ENCODE measurements at regions not wholly inside any gene's neighbourhood (a gene's known extent, or its start where the extent isn't known, plus 50 kb on each side); places are given as distances from the start of the nearest gene placed in this dataset.

DNA sequence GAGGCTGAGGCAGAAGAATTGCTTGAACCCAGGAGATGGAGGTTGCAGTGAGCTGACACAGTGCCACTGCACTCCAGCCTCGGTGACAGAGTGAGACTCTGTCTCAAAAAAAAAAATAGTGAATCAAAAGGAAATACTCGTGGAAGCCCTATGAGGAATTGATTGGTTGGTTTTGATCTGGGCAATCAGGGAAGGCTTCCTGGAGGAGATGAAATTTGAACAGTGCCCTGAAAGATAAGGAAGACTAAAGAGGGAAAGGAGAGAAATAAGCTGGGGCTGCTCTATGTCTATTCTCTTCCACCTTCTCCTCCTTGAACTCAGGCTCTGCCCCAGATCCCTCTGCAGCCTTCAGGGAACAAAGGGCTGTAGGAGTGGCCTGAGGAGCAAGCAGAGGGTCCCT is 54.1 kb downstream of the IRF2BPL start:
- DNase-seq: no peak

DNA sequence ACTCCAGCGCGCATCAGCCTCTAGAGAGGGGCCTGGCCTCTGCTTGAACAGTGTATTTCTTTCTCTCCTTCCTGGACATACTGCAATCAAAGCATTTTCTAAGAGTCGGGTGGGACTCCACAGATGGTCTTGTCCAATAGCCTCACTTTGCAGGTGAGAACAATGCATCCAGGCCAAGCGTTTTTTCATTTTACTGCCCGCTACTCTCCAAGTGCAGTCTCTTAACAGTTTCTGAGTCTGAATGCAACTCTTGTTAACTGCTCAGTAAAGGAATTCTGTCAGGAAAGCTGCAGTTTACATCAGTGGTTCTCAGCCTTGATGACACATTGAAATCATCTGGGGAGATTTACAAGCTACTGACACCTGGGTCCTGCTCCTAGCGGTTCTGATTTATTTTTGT is 57.0 kb downstream of the IRF2BPL start:
- DNase-seq: no peak

DNA sequence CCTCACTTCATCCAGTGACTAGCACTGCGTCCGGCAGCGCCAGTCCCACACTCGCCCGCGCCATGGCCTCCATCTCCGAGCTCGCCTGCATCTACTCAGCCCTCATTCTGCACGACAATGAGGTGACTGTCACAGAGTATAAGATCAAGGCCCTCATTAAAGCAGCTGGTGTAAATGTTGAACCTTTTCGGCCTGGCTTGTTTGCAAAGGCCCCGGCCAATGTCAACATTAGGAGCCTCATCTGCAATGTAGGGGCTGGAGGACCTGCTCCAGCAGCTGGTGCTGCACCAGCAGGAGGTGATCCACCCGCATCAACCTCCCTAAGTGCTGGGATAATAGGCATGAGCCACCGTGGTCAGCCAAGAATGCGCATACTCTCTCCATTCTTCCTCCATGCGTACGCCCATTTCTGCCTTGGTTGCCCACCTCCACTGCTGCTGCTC is 59.9 kb downstream of the IRF2BPL start:
- no peak for DNase-seq

DNA sequence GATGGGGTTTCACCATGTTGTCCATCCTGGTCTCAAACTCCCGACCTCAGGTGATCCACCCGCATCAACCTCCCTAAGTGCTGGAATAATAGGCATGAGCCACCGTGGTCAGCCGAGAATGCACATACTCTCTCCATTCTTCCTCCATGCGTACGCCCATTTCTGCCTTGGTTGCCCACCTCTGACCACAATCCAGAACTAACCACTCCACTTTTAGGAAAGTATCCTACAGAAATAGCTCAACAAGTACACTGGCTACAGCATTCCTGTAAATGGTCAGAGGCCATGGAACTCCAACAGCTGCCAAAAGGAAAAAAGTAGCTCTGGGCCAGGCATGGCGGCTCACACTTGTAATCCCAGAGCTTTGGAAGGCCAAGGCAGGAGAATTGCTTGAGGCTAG is 60.7 kb downstream of the IRF2BPL start:
- DNase-seq: no peak

DNA sequence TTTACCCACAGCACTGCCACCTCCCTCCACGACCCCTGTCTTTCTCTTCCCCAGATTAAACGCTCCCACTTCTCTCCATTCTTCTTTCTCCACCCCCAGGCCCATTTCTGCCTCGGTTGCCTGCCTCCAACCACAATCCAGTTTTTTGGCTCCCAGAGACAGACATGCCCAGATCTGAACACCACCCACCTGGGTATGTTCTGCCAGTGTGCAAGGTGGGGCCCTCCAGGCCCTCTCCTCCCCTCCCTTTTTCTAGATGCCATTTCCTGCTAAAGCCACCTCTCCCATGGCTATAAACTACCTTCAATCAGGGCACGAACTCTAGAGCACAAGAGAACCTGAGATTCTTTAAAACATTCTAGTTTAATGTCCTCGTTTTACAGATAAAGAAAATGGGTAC is 63.3 kb downstream of the IRF2BPL start:
- no peak for DNase-seq

DNA sequence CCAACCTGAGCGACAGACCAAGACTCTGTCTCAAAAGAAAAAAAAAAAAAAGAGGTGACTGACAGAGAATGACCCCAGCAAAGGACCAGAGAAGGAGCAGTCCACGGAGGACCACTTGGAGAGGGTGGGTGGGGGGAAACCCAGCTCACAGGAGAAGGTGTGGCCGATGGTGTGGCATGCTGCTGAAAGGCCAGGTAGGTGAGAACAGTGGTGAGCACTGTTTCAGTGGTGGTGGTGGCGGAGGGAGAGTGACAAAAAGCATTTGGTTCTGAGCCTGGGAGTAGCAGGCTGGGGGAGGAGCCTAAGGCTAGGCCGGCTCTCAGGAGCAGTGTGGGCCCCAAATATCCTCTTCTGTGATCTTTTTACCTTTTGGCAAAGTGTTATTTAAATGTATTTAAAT is 63.8 kb downstream of the IRF2BPL start:
- no peak for DNase-seq

DNA sequence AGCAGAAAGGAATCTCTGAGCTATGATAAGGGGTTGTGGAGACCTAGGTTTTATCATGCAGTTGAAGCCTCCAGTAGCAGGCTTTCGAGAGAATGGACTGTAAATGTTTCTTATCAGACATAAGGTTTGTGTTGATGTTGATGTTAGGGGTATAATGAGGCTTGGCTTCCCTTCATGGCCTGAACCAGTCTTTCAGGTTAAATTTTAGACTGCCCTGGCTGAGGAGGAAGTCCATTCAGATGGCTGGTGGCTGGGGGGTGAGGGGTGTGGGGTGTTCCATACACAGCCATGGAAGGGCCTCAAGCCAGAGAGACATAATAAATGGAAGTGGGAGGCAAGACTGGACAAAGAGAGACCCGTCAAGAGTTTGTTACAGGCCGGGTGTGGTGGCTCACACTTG is 65.1 kb downstream of the IRF2BPL start:
- no peak for DNase-seq

DNA sequence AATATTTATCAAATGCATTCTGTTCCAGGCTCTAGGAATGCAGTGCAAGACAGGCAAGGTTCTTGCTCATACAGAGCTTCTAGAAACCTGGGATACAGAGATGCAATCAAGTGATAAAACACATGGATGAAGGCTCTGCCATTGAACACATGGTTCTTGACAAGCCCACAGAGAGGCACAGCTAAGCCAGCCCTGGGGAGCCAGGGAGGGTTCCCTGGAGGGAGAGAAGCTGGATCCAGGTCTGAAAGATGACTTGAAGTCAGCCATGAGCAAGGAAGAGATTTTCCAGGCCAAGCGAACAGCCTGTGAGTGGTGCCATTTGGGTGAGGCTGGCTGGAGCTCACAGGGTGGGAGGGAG is 66.2 kb downstream of the IRF2BPL start:
- DNase-seq: no peak

DNA sequence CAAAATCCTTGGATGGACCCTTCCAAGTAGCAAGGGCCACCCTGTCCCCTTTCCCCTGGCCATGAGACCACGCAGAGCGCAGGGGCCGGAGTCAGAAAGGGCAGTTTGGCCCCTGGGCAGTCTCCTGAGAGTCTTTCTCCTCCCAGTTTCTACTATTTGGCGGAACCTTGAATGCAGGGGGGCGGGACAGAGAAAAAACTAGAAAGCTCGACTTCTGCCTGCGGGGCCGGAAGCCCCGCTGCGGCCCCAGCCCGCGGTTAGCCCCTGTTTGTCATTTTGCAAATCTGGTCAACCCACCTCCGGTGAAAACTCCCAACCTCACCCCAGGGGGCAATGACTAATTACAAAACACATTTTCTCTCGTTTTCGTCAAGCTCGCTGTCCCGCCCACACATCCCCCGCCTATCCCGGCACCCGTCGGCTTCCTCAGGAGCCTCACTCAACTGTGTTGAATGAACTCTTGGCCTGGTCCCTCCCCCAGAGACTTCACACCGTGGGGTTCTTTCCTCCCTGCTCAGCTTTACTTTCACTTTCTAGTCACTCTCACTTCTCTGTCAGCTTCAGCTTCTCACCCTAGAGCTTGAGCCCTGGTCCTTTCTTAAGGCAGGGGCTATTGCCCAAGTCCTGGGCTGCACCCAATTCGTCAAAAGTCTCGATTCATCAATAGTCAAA is 66.7 kb downstream of the IRF2BPL start:
- peak; percentile 96 to 98 for DNase-seq

DNA sequence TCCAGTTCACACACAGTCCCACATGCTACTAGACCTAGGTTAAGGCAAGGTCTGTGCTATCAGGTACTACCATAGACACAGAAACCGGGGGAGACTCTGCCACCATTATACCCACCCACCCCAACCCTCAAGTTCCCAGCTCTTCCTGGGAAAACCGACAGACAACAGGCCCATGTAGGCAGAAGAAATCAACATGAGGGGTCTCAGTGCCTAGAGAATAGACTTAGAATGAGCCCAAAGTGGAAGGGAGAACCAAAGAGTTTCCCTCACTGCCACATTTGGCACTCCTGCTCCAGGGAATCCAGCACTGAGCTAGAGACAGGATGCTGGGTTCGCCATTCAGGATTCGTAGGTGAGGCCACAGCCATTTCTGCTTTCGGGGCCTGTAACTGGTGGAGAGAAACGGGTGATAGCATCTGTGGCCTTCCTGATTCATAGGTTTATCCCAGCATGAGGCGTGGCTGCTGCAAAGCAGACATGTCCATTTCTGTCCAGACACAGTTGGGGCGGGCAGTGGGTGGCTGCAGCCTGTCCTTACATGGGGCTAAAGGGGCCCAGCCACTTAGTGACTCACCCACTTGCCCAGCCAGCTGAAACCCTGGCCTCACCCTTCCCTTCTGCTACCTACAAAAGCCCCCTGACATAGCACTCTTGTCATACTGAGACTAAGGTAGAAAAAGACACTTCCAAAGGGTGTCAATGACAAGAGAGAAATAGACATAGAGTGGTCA is 69.4 kb downstream of the IRF2BPL start:
- peak; percentile 66 to 88 for DNase-seq

DNA sequence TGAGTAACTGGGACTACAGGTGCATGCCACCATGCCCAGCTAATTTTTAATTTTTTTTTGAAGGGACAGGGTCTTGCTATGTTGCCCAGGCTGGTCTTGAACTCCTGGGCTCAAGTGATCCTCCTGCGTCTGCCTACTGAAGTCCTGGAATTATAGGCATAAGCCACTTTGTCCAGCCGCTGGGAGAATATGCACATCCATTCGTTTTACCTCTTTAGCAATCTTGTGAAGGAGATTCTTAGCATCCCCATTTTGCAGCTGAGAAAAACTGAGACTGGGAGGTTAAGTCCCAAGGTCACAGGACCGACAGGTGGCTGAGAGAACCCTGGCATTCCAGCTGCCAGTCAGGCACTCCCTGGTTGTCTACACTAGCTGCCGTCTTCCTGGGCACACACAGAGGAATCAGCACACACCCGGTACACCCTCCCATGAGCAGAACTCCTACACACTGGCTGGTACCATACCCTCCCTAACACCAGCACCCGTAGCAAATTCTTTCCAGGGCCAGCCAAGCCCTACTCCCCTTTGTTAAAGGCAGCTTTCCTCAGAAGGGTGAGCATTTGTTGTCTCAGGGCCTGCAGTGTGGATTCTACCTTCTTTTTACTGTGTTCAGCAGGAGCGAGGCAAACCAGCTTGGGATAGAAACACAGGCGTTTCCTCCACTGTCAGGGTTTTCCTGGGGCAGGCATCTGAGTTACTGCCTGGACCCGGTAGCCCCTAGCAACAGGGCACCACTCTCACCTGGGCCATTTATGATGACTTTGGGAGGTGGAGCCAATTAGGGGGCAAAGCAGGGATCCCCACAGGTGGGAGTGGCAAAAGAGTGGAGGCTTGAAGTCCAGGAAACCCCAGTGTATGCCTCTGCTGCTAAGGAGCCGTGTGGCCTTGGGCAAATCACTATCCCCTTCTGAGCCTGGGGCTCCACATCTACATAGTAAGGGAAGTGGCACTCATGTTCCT is 70.2 kb downstream of the IRF2BPL start:
- DNase-seq: no peak

DNA sequence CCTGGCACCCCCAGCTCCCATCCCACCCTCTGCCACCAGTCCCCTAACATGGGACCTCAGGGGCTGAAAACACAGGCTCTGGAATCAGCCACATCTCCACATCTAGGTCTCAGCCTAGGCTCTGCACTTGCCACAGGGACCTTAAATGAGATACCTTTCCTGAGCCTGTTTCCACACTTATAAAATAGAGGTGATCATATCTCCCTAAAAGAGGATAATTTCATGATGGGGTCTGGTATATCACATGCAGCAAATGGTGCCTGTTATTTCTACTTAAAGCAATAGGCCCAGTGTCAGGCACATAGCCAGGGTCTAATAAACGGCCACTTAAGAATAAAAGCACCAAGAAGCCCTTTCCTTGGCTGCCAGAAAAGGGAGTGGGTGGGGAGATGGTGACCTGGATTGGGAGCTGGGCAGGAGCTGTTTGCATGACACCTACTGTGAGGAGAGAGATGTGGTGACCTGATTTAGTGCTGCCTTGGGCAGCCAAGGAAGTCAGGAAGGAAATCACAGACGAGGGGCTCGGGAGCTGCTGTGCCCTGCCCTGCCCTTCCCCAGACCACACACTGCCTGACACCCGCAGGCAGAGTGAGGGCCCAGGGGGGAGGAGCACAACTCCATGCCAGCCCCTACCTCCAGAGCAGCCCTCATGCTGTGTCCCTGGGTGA is 71.2 kb downstream of the IRF2BPL start:
- DNase-seq: no peak

DNA sequence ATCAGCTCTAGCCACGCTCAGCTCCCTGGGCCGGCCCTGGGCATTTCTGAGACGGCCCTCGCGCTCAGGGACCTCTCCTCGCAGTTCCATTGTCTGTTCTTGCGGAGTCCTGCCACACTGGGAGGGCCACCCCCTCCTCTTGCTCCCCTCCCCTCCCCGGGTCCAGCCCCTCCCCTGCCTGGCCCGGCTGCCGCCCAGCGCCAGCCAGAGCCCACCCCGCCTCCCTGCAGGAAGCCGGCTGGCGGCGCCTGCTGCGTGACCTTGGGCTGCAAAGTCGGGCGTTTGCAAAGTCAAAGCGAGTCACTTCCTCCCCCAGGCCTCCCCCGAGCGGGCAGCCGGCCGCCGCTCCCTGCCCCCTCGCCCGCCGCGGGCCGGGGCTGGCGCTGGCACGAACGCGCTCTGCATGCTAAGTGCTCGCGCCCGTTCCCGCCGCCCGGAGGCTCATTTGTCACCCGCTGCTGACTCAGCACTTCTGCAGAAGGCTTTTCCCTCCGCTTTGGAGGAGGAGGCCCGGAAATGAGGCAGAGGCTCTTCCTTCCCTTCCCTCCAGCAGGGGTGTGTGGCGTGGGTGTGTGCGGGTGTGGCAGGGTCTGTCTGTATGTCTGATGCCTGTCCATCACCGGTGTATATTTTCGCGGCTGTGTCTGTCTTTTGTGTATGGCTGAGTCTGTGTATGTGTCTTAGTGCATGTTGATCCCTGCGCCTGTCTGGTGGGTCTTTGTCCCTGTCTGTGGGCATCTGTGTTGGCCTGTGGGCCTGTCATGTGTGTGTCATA is 72.0 kb downstream of the IRF2BPL start:
- DNase-seq: peak; percentile 95 to 96

DNA sequence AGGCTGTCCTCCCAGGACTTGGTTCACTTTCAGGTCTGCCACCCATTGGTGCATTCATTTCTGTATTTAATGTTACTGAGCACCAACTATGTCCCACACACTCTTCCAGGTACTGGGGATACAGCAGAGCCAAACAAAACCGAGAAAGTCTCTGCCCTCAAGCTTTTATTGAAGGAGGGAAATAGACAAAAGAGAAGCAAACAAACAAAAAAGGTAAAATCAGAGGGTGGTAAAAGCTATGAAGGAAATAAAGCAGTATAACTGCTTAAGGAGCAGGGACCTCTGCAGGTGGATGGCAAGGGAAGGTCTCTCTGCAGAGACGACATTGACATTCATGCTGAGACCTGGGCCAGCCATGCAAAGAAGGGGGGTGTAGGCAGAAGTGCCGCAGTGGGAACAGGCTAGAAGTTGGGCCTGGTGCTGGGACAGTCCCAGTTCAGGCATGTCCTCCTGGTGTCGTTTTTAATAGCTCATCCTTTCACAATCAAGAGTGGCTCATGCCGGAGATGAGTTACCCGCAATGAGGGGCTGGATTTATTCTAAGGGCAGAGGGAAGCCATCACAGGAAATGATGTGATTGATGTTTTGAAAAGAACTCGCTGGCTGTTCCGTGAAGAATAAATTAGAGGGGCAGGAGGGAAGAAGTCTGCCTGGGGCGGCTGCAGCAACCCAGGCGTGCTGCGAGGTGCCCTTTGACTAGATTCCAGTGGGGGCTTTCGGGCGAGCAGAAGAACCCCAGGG is 72.8 kb downstream of the IRF2BPL start:
- peak; percentile 91 to 92 for DNase-seq

DNA sequence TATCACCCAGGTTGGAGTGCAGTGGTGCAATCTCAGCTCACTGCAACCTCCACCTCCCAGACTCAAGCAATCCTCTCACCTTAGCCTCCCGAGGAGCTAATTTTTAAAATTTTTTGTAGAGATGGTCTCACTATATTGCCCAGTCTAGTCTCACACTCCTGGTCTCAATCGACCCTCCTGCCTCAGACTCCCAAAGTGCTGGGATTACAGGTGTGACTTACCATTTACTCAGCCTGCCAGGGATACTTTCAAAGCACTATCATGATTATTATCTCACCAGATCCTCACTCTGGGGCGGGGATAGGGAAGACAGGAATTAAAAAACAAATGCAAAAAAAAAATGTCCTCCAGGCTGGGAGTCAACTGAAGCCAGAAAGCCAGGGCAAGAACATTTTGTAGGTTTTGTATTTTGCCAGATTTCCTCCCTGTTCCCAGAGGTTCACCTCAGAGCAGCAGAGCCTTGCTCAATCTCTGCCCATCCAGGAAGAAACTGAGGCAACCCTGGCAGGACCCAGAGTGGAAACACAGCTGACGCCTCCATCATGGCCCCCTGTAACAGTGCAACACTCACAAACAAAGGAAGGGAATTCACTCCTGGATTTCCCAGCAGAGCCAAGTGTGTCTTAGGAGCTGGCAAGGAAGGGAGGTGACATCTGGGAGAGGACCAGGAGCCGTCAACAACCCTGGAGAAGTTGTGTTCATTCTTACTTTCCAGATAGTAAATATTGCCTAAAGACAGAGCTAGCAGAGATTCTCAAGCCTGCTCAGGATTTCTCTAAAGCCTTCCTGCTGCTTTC is 73.9 kb downstream of the IRF2BPL start:
- DNase-seq: no peak

DNA sequence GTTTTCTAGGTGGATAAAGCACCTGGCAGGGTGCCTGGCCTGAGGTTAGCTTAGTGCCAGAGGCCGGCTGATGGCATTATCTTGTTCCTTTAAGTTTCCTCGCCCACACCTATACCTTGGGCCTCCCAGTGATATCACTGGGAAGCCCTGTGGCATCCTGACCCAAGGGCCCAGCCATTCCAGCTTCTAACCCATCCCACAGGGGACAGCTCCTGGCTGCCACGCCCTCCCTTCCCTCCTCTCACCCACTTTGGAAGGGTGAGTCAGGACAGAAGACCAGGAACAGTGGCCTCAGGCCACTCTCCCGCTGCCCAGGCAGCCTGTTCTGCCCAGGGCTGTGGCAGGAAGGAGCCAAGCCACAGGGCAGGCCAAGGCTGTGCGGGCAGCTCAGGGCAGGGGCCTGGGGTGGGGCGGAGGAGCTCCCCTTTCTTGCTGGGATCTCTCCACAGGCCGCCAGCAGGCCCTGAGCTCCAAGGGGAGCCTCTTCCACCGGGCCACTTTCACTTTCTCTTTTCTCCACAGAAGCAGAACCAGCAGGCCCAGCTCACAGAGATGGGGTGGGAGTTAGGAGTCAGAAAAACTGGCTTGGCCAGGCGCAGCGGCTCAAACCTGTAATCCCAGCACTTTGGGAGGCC is 75.1 kb downstream of the IRF2BPL start:
- peak; percentile 69 to 80 for DNase-seq

DNA sequence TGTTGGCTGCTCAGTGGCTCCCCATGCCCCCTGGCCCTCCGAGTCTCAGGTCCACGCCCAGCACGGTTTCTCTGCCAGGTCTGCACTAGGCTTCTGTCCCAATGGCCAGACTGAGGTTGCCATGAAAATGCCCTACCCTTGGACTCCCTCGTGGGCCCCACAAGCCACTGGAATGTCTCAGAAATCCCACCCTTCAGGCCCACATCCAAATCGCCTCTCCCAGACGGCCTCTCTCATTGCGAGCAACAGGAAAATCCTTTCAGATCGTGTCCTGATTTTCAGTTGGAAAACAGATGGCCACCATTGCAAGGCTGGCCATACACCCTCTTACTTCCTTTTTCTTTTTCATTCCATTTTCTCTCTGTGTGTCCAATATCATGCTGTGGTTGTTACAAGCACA is 77.3 kb downstream of the IRF2BPL start:
- DNase-seq: no peak

DNA sequence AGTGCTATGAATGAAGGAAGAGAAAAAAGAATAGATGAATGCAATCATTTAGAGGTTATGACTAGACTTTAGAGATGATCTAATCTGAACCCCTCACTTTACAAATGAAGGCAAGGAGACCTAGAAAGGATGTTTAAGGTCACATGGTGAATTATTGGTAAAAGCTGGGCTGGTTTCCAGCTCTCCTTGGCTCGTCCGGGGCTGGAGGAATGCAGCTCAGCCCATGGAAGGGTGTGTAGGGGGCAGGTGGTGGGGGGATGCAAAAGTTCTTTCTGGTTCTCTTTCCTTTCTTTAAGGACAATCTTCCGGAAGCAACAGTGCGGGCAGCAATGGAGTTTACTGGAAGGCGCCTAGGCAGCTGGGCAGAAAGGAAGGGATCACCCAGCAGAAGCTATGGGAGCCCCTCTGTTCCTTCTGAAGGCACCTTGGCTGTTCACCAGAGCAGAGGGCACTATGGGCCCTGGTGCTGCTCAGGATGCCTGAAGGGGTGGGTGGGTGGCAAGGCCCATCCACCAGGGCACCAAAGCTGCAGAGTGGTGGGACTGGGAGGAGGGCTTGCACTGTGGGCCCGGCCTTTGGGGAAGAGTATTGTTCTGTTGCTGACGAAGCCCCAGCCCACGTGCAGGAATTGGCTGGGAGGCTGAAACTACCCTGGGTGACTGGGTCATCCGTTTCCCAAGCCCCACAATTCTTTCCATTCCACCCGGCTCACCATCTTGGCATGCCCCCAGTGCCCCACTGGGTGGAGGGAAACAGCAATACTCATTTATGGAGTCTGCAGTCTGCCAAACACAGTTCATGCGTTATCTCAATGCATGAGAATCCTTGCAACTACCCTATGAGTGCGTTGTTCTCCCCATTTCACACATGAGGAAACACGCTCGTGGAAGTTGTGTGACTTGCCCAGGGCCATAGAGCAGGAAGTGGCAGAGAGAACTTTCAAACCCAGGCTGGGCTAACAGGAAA is 78.2 kb downstream of the IRF2BPL start:
- DNase-seq: peak; percentile 26 to 66

DNA sequence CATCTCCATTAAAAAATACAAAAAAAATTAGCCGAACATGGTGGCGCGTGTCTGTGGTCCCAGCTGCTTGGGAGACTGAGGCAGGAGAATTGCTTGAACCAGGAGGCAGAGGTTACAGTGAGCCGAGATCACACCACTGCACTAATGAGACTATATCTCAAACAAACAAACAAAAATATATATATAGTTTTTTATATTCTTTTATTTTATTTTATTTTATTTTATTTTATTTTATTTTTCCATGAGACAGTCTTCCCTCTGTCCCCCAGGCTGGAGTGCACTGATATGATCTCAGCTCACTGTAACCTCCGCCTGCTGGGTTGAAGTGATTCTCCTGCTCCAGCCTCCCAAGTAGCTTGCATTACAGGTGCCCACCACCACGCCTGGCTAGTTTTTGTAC is 79.5 kb downstream of the IRF2BPL start:
- DNase-seq: no peak
